Endothelial cell of umbilical vein (primary cell): ENCODE measurements at regions not wholly inside any gene's neighbourhood (a gene's known extent, or its start where the extent isn't known, plus 50 kb on each side); places are given as distances from the start of the nearest gene placed in this dataset.

ENCODE experiments used
- BruUV-seq: library from RNA; stranded (reverse); fragments of 400-500 nt; replicated peaks from 2 replicates; lab custom pipeline; 2021; lab: Mats Ljungman, UMichigan
- CTCF ChIA-PET: fragments of 300-600, 350-600 bp; sonication (Branson Sonifier 250); formaldehyde crosslinking; loops from one replicate; lab custom pipeline; 2021; ENCODE audit warnings: antibody characterized with exemption, inconsistent platforms; lab: Charles Lee
- POLR2A ChIA-PET: fragments of 300-600, 350-600 bp; sonication (Branson Sonifier 250); formaldehyde crosslinking; loops from one replicate; lab custom pipeline; 2021; ENCODE audit warnings: antibody characterized with exemption, inconsistent platforms; lab: Charles Lee
- DNase-seq: peaks from one replicate; pipeline ENCODE4 v3.0.0-alpha.2; 2011; ENCODE audit warnings: low read depth, low spot score
- FAIRE-seq: peaks from 2 replicates; lab custom pipeline; 2011; peaks lifted over from hg19 to GRCh38; lab: Jason Lieb, UNC
- H2AFZ ChIP-seq: 2 replicates; pipeline ENCODE4 v1.6.0; 2012; ENCODE audit warnings: low read depth, low read length, control low read depth, inconsistent platforms
- H3K27ac ChIP-seq: 2 replicates; pipeline ENCODE4 v1.5.1; 2011; ENCODE audit warnings: low read depth, mild to moderate bottlenecking, control low read depth, low read length, moderate library complexity; ENCODE audit not compliant: insufficient read depth
- H3K27me3 ChIP-seq, 2 experiments: 2 replicates each; pipeline versions ENCODE4 v1.6.0 to v1.6.1; 2011; ENCODE audit warnings: low read length in 2 of 2, mixed read lengths in 1 of 2; ENCODE audit not compliant: control insufficient read depth in 2 of 2, insufficient read depth in 2 of 2
- H3K36me3 ChIP-seq, 2 experiments: 2 replicates in 1 of 2; 3 replicates in 1 of 2; pipeline ENCODE4 v1.5.1; 2011; ENCODE audit warnings: low read length in 2 of 2, mild to moderate bottlenecking in 1 of 2, moderate library complexity in 1 of 2; ENCODE audit not compliant: control insufficient read depth in 2 of 2, insufficient read depth in 2 of 2; ENCODE audit errors: extremely low read depth in 1 of 2
- H3K4me1 ChIP-seq: 3 replicates; pipeline ENCODE4 v1.5.1; 2011; ENCODE audit warnings: mild to moderate bottlenecking, low read length; ENCODE audit not compliant: control insufficient read depth, insufficient read depth; ENCODE audit errors: extremely low read depth
- H3K4me2 ChIP-seq: 2 replicates; pipeline ENCODE4 v1.6.1; 2011; ENCODE audit warnings: low read length, control low read depth, mixed read lengths; ENCODE audit not compliant: insufficient read depth
- H3K4me3 ChIP-seq, 3 experiments: fragments of 200-600 bp in 1 of 3; sonication (generic), shearing (Covaris generic) in 1 of 3; replicated peaks in 1 of 3; 2 replicates each; pipeline ENCODE4 v1.5.1; 2011 to 2016; ENCODE audit warnings: control low read depth in 3 of 3, low read length in 3 of 3, mild to moderate bottlenecking in 2 of 3, inconsistent platforms in 1 of 3, low read depth in 1 of 3, moderate library complexity in 1 of 3; ENCODE audit not compliant: insufficient read depth in 1 of 3
- H3K79me2 ChIP-seq: 2 replicates; pipeline ENCODE4 v1.6.0; 2012; ENCODE audit warnings: low read length, inconsistent platforms; ENCODE audit not compliant: control insufficient read depth, insufficient read depth
- H3K9ac ChIP-seq: replicated peaks from 2 replicates; pipeline ENCODE3; 2011; ENCODE audit warnings: low read length, control low read depth; ENCODE audit not compliant: insufficient read depth; ENCODE audit errors: extremely low read depth
- H3K9me1 ChIP-seq: replicated peaks from 3 replicates; pipeline ENCODE4 v1.6.0; 2011; ENCODE audit warnings: mild to moderate bottlenecking, low read length; ENCODE audit not compliant: control insufficient read depth, insufficient read depth; ENCODE audit errors: extremely low read depth
- H3K9me3 ChIP-seq: replicated peaks from 2 replicates; pipeline ENCODE4 v1.5.1; 2012; ENCODE audit warnings: low read length, inconsistent platforms; ENCODE audit not compliant: control insufficient read depth, insufficient read depth
- H4K20me1 ChIP-seq: replicated peaks from 2 replicates; pipeline ENCODE3; 2011; ENCODE audit warnings: mild to moderate bottlenecking, low read length; ENCODE audit not compliant: control insufficient read depth, insufficient read depth; ENCODE audit errors: extremely low read depth
- EZH2 ChIP-seq: IDR thresholded peaks from 2 replicates; pipeline ENCODE4 v1.6.1; 2012; ENCODE audit warnings: borderline replicate concordance, low read depth, mild to moderate bottlenecking, moderate library complexity, low read length, inconsistent platforms; ENCODE audit not compliant: severe bottlenecking
- FOS ChIP-seq: IDR thresholded peaks from 2 replicates; pipeline ENCODE4 v1.6.1; 2011; ENCODE audit warnings: mild to moderate bottlenecking, low read length, moderate library complexity, borderline replicate concordance; ENCODE audit not compliant: insufficient read depth
- JUN ChIP-seq: IDR thresholded peaks from 2 replicates; pipeline ENCODE4 v1.6.1; 2011; ENCODE audit warnings: borderline replicate concordance, low read depth; ENCODE audit not compliant: insufficient read length, insufficient read depth
- MYC ChIP-seq: IDR thresholded peaks from one replicate; pipeline ENCODE4 v1.6.1; 2011; ENCODE audit warnings: mild to moderate bottlenecking, low read depth, low read length
- POLR2A ChIP-seq: IDR thresholded peaks from 2 replicates; pipeline ENCODE4 v1.6.1; 2012; ENCODE audit warnings: low read depth, mild to moderate bottlenecking, control low read depth, low read length
- POLR2AphosphoS5 ChIP-seq: IDR thresholded peaks from 2 replicates; pipeline ENCODE4 v1.6.1; 2012; ENCODE audit warnings: low read depth, mild to moderate bottlenecking, control low read depth, low read length, moderate library complexity; ENCODE audit not compliant: insufficient read depth
- dilution Hi-C: fragments of 300-500 bp; cut with MboI; formaldehyde crosslinking; loops from one replicate; pipeline ENCODE4 v1.15.0; 2019; ENCODE audit warnings: low sequenced_read_pairs; ENCODE audit not compliant: extremely low pct_ligation_motif_present
- intact Hi-C: fragments of 100-400 bp; cut with micrococcal nuclease; formaldehyde crosslinking; loops from one replicate; pipeline ENCODE4 v1.10.0; 2022

DNA sequence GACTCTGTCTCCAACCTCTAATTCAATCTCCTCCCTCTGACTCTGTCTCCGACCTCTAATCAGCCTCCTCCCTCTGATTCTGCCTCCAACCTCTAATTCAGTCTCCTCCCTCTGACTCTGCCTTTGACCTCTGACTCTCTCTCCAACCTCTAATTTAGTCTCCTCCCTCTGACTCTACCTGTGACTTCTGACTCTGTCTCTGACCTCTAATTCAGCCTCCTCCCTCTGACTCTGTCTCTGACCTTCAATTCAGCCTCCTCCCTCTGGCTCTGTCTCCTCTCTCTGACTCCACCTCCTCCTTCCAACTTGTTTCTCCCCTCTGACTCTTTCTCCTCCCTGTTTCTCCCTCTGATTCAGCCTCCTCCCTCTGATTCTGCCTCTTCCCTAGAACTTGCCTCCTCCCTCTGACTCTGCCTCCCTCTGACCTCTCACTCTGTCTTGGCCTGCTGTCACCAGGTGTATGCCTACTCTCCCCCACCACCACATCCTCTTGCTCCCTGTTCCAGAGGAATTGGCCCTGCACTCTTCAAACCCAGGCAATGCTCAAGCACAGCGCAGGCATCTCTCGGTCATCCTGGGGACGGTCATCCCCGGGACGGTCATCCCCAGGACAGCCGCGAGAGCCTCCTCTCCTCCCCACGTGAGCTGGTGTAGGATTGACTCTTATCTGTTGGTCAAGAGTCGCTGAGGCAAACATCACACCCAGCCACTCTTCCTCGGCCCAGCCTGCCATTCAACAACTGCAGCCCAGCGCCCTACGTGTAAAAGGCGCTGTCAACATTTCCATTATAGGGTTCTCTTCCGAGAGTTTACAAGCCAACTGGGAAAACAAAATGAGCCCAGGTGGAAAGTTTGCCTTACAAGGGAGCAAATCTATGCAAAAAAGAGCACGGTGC is 60.2 kb downstream of the ZIC5 start:
- Histone ChIP-seq H3K9ac (no peak overlapping the region), H3K4me3 (no peak overlapping the region), H3K9me3 (no peaks in the 10 kb centered on the region), H3K4me2 (no peak overlapping the region), H3K4me1 (no peaks in the 10 kb centered on the region), H3K36me3 (no peaks in the 10 kb centered on the region), H3K9me1 (no peaks in the 10 kb centered on the region), H2AFZ (no peak overlapping the region), H3K27ac (no peak overlapping the region), H3K79me2 (no peaks in the 10 kb centered on the region), H3K27me3 (peaks cover 5 to 22% of the 10 kb centered on the region in 2 experiments), H4K20me1 (no peaks in the 10 kb centered on the region)
- FAIRE-seq (no peak), DNase-seq (no peak)
- no TSS peak for BruUV-seq
- intact Hi-C loops = loop anchor here (10.0 kb wide), 1 partner anchor 467 kb away; no protein-coding TSS in a partner anchor
- dilution Hi-C loops = no loop called here
- ChIA-PET POLR2A (no interaction called here), CTCF (interaction anchor here (0.6 to 1.6 kb wide), 4 partner anchors 10 to 604 kb away, joined by 3 to 4 read pairs (median 4); no protein-coding TSS in a partner anchor)
- TF ChIP-seq FOS (no peak), POLR2AphosphoS5 (no peak), POLR2A (no peak), MYC (no peak), JUN (no peak), EZH2 (no peak)
